Renal cortical epithelial cell (primary cell): ENCODE measurements at regions not wholly inside any gene's neighbourhood (a gene's known extent, or its start where the extent isn't known, plus 50 kb on each side); places are given as distances from the start of the nearest gene placed in this dataset.
"Not testable (repeated sequence)": the region's sequence is repeated elsewhere in the genome, so short reads cannot be mapped to it uniquely, and the experiment has no call there.

Experiments
- DNase-seq: peaks from one replicate; pipeline ENCODE4 v3.0.0-alpha.2; 2011; ENCODE audit warnings: low read depth

DNA sequence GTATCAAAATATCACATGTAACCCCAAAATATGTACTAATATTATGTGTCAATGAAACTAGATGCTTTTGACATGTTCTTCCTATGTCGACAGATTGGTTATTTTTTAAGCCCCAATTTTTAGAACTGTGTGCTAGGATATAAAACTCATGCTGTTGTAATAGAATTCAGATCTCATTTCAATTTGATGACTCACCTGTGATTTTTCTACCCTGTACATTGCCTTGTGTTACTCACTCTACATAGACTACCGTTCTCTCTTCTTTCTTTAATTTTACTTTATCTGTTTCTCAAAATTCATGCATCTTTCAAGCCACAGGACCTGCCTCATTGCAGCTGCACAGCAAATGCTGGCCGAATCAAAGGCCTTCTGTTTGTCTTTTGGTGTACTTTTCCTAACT is 284.5 kb downstream of the MAT2B start:
- DNase-seq = peak; percentile 3

DNA sequence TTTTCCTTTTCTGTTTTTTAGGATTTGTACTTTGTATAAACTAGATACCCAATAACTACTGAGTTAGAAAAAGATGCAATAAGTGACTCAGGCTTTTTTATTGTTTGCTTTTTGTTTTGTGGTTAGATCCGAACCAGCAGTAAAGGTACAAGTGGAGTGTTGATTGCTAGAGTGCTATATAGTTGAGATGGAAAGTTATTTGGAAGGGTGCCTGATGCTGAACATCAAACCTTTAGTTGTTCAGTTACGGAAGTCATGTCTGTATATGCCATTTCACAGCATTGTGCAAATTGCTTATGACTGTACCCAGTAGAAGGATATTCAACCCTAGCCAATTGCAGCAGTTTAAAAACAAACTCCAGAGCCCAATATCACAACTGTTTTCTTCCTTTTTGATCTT is 285.1 kb downstream of the MAT2B start:
- no peak for DNase-seq

DNA sequence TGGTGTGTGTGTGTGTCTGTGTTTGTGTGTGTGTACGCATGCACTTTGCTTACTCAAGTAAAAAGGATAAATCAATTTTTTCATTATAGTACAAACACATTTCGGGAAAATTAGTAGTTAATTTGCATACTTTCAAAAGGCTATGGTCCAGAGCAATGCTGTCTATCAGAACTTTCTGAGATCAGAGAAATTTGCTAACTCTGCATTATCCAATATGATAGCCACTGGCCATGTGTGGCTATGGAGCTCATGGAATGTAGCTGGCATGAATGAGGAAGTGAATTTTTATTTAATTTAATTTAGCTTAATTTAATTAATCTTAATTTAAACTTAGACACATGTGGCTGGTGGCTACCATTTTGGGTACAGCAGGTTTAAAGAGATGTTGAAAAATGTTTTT is 289.6 kb downstream of the MAT2B start:
- DNase-seq = no peak

- DNase-seq = no peak
Observed at GRCh38 chr5:163807781-163808180, 302.4 kb downstream of the MAT2B start.

GRCh38 chr5:163809473-163809872 is 304.1 kb downstream of the MAT2B start:
- no peak for DNase-seq

DNA sequence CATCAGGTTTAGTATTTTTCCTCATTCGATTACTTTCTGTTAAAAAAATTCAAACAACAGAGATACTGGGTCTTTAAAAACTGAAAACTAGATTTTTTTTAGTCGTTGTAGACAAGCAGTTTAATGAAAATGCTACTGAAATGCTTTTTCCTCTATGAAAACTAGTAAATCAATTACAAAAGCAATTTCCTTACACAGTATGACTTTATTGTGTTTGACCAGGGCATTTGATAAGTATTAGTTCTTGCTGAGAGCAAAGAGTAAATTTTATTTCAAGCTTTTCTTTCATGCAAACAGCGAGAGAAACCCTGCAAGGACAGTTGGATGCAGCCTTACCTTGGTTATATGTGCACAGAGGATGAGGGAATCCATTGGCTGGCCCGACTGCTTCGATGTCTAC is 308.5 kb downstream of the MAT2B start:
- DNase-seq = no peak

GRCh38 chr5:163815240-163815791 is 309.9 kb downstream of the MAT2B start:
- no peak for DNase-seq

- no peak for DNase-seq
Observed at GRCh38 chr5:163821142-163821541, 315.7 kb downstream of the MAT2B start.

GRCh38 chr5:163822548-163822947 is 317.1 kb downstream of the MAT2B start:
- DNase-seq = no peak

GRCh38 chr5:163825661-163826060 is 320.2 kb downstream of the MAT2B start:
- DNase-seq = no peak

DNA sequence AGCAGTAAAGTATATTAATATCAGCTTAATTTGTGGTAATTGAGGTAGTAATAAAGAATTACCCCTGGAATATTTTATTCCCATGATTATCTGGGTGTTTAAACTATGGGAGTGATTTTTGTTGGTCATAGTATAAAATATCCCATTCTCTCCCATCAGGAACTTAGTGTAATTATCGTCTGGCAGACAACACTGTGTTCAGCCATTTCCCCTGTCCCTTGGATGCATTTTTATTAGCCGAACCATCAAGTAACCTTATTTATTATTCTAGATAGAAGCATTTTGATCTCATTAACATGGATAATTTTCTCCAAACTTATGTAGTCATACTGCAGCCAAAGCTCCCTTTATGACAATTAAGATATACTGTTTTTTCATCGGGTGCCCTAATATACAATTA is 320.8 kb downstream of the MAT2B start:
- DNase-seq = no peak

DNA sequence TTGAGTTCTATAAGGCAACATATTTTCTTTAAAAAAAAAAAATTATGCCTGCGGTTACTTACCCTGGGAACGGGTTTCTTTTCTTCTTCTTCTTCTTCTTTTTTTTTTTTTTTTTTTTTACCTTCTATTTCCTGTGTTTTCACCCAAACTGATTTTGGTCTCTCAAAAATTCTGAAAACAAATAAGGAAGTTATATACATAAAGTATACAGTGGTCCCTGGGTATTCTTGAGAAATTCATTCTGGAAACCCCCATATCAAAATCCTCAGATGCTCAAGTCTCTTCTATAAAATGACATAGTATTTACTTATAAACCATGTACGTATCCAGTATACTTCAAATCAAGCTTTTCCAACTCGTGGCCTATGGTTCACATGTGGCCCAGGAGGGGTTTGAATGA is 326.7 kb downstream of the MAT2B start:
- DNase-seq = no peak

DNA sequence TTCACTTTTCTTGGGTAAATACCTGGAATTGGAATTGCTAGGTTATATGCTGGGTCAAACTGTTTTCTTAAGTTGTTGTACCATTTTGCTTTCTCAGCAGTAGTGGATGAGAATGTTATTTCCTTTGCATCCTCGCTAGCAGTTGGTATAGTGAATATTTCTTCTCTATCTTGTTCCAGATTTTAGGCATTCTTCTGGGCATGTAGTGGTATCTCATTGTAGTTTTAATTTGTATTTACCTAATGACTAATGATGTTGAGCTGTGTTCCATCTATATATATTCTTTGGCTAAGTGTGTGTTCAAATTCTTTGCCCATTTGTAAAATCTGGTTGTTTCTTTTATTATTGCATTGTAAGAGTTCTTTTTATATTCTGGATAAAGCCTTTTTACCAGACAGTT is 333.3 kb downstream of the MAT2B start:
- DNase-seq = no peak

- DNase-seq = no peak
Observed at GRCh38 chr5:163846512-163846911, 341.1 kb downstream of the MAT2B start.

- DNase-seq = no peak
Observed at GRCh38 chr5:163855754-163856153, 350.3 kb downstream of the MAT2B start.

- no peak for DNase-seq
Observed at GRCh38 chr5:163861670-163862069, 356.3 kb downstream of the MAT2B start.

GRCh38 chr5:163867324-163867723 is 361.9 kb downstream of the MAT2B start:
- DNase-seq = no peak

GRCh38 chr5:163867738-163868137 is 362.3 kb downstream of the MAT2B start:
- DNase-seq = no peak

GRCh38 chr5:163869581-163869980 is 364.2 kb downstream of the MAT2B start:
- no peak for DNase-seq

DNA sequence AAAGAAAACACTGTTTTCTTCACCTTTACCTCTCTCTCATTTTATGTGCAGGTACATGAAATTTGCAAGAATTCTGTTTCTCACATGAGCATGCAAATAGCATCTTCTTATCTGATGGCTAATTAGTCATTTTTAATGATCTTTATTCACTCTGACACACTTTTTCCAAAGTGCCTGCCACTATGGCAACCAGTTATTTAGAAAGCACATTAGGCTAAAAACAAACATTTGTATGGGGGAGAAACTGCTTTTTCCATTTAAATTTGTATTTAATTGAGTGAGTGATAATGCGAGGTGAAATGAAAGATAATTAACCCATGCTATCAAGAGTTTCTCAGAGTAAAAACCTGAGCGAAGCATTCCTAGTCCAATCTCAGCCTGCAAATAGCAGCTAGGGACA is 365.0 kb downstream of the MAT2B start:
- DNase-seq = no peak

DNA sequence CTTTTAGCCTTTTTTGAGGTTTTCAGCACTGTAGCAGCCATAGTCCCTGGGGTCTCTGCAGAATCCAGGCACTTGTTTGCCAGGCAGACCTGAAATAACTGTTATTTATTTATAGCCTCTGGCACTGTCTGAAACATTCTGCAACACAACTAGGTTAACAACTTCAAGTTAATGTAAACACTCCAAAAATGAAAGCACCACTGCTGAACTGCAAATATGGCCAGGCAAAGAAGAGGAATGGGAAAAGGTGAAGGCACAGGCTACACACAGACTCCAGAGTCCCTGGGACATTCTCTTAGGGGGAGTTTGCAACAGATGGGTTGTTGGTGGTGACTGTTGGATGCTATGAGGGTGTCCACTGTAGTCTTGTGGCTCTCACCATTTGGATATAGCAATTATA is 369.0 kb downstream of the MAT2B start:
- no peak for DNase-seq

- DNase-seq = not testable (repeated sequence)
Observed at GRCh38 chr5:163874912-163875311, 369.5 kb downstream of the MAT2B start.

GRCh38 chr5:163877865-163878264 is 372.4 kb downstream of the MAT2B start:
- no peak for DNase-seq

GRCh38 chr5:163878490-163878889 is 373.1 kb downstream of the MAT2B start:
- no peak for DNase-seq

GRCh38 chr5:163880302-163880701 is 374.9 kb downstream of the MAT2B start:
- no peak for DNase-seq
